Activated CD8-positive, alpha-beta T cell treated with anti-CD3 and anti-CD28 coated beads for 36 hours (primary cell): ENCODE measurements at regions not wholly inside any gene's neighbourhood (a gene's known extent, or its start where the extent isn't known, plus 50 kb on each side); places are given as distances from the start of the nearest gene placed in this dataset.

Experiments
- ATAC-seq: fragments of 200-7000 bp; cut with Tn5 transposase; one replicate; pipeline ENCODE4 v1.10.0; 2021; ENCODE audit warnings: mild to moderate bottlenecking, moderate library complexity
- CTCF ChIA-PET: fragments of 350-600 bp; sonication (Branson Sonifier 250); formaldehyde crosslinking; loops from one replicate; lab custom pipeline; 2021; ENCODE audit warnings: antibody characterized with exemption; lab: Charles Lee
- POLR2A ChIA-PET: fragments of 350-600 bp; sonication (Branson Sonifier 250); formaldehyde crosslinking; loops from one replicate; lab custom pipeline; 2021; ENCODE audit warnings: antibody characterized with exemption; lab: Charles Lee
- DNase-seq: peaks from one replicate; pipeline ENCODE4 v3.0.0-alpha.2; 2020
- H3K27ac Mint-ChIP-seq: one replicate; pipeline ENCODE4 v1.8.0; 2021; ENCODE audit warnings: mild to moderate bottlenecking, mixed read lengths
- H3K27me3 Mint-ChIP-seq: one replicate; pipeline ENCODE4 v1.8.0; 2021; ENCODE audit warnings: mixed read lengths
- H3K36me3 Mint-ChIP-seq: one replicate; pipeline ENCODE4 v1.8.0; 2021; ENCODE audit warnings: low read depth, mixed read lengths
- H3K4me1 Mint-ChIP-seq: one replicate; pipeline ENCODE4 v1.8.0; 2021; ENCODE audit warnings: low read depth, mixed read lengths
- H3K4me3 Mint-ChIP-seq: one replicate; pipeline ENCODE4 v1.8.0; 2021; ENCODE audit warnings: mild to moderate bottlenecking, moderate library complexity, mixed read lengths
- H3K9me3 Mint-ChIP-seq: one replicate; pipeline ENCODE4 v1.8.0; 2021; ENCODE audit warnings: mixed read lengths
- intact Hi-C: fragments of 100-400 bp; cut with micrococcal nuclease; formaldehyde crosslinking; loops from one replicate; pipeline ENCODE4 v1.10.0; 2022
- TF ChIP-seq, protein P1 (sequence below): fragments of 200-600 bp; IDR thresholded peaks from one replicate; pipeline ENCODE4 v1.8.0; 2022; ENCODE audit warnings: antibody characterized with exemption, mild to moderate bottlenecking

DNA sequence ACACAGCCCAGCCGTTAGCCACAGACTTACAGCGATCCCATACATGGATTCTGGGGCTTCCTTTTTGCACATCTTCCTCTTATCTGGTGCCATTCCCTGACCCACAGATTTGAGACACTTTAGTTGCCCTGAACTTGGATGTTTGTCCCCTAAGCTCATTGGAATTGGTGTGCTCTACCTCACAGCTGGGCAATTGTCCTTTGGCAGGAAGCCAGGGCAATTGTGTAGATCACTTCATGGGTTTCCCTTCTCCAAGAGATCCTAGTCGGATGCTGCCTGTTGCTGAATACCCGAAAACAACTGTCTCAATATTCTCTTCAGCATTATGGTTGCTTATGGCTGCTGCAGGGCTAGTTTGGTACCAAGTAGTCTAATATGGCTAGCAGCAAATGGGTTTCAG, 470.7 kb upstream of the MKI67 start:
- no peak for DNase-seq
- H3K9me3 Mint-ChIP-seq, result peaks cover 2% of the 10 kb centered on the region
- CTCF ChIA-PET, result no interaction called here

GRCh38 chr10:128599030-128599429, 472.8 kb upstream of the MKI67 start:
- no peak overlapping the region for H3K4me3 Mint-ChIP-seq
- TF ChIP-seq, protein P1, sequence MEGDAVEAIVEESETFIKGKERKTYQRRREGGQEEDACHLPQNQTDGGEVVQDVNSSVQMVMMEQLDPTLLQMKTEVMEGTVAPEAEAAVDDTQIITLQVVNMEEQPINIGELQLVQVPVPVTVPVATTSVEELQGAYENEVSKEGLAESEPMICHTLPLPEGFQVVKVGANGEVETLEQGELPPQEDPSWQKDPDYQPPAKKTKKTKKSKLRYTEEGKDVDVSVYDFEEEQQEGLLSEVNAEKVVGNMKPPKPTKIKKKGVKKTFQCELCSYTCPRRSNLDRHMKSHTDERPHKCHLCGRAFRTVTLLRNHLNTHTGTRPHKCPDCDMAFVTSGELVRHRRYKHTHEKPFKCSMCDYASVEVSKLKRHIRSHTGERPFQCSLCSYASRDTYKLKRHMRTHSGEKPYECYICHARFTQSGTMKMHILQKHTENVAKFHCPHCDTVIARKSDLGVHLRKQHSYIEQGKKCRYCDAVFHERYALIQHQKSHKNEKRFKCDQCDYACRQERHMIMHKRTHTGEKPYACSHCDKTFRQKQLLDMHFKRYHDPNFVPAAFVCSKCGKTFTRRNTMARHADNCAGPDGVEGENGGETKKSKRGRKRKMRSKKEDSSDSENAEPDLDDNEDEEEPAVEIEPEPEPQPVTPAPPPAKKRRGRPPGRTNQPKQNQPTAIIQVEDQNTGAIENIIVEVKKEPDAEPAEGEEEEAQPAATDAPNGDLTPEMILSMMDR, result no peak
- ChIA-PET POLR2A (no interaction called here), CTCF (no interaction called here)
- no peaks in the 10 kb centered on the region for H3K27me3 Mint-ChIP-seq
- intact Hi-C loops, result no loop called here
- no peak for DNase-seq
- H3K4me1 Mint-ChIP-seq, result no peaks in the 10 kb centered on the region
- no peak overlapping the region for H3K27ac Mint-ChIP-seq
- H3K9me3 Mint-ChIP-seq, result no peaks in the 10 kb centered on the region
- no peak for ATAC-seq
- no peaks in the 10 kb centered on the region for H3K36me3 Mint-ChIP-seq

More for the DNA sequence above, 470.7 kb upstream of the MKI67 start:
- TF ChIP-seq, protein P1, result no peak
- POLR2A ChIA-PET, result no interaction called here
- intact Hi-C loops, result no loop called here
- Mint-ChIP-seq H3K27ac (no peak overlapping the region), H3K4me1 (no peaks in the 10 kb centered on the region), H3K27me3 (peaks cover 3% of the 10 kb centered on the region), H3K4me3 (no peak overlapping the region), H3K36me3 (no peaks in the 10 kb centered on the region)
- ATAC-seq, result no peak

DNA sequence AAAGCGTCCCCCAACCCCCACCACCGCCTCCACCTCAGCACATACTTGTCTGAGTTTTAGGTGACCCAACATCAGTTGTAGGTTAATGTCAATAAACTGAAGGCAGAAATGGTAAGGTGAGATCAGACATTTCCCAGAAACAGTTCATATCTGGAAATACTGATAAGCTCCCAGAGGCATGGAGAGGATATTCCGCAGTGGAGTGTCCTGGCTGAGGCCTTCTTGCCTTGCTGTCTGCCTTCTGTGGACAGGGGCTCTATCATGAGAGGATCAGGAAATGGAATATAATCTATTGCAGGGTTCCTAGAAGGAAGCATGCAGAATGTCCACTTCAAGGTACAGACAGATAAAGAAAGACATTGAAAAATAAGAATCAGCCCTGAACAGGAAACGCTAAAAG, 473.3 kb upstream of the MKI67 start:
- TF ChIP-seq, protein P1, result no peak
- Mint-ChIP-seq H3K27ac (no peak overlapping the region), H3K4me3 (no peak overlapping the region), H3K9me3 (no peaks in the 10 kb centered on the region), H3K36me3 (no peaks in the 10 kb centered on the region), H3K4me1 (no peaks in the 10 kb centered on the region), H3K27me3 (no peaks in the 10 kb centered on the region)
- CTCF ChIA-PET, result no interaction called here
- POLR2A ChIA-PET, result no interaction called here
- no peak for ATAC-seq
- DNase-seq, result no peak
- intact Hi-C loops, result no loop called here

- CTCF ChIA-PET, result no interaction called here
- POLR2A ChIA-PET, result no interaction called here
- no peak for DNase-seq
- intact Hi-C loops, result no loop called here
- Mint-ChIP-seq H3K4me1 (no peaks in the 10 kb centered on the region), H3K36me3 (no peaks in the 10 kb centered on the region), H3K27me3 (no peaks in the 10 kb centered on the region), H3K4me3 (no peak overlapping the region), H3K27ac (no peak overlapping the region), H3K9me3 (no peaks in the 10 kb centered on the region)
- ATAC-seq, result no peak
- TF ChIP-seq, protein P1, result no peak
Measured at GRCh38 chr10:128602183-128602582, 476.0 kb upstream of the MKI67 start.

GRCh38 chr10:128604025-128604424, 477.8 kb upstream of the MKI67 start:
- POLR2A ChIA-PET, result no interaction called here

More at GRCh38 chr10:128604025-128604424, 477.8 kb upstream of the MKI67 start:
- no peak overlapping the region for H3K4me3 Mint-ChIP-seq
- DNase-seq (no peak), ATAC-seq (no peak)
- no peaks in the 10 kb centered on the region for H3K36me3 Mint-ChIP-seq
- intact Hi-C loops, result no loop called here
- H3K9me3 Mint-ChIP-seq, result no peaks in the 10 kb centered on the region
- CTCF ChIA-PET, result no interaction called here
- TF ChIP-seq, protein P1, result no peak
- no peaks in the 10 kb centered on the region for H3K4me1 Mint-ChIP-seq
- no peaks in the 10 kb centered on the region for H3K27me3 Mint-ChIP-seq
- H3K27ac Mint-ChIP-seq, result no peak overlapping the region
